Heart left ventricle (tissue), 13 donors: ENCODE measurements at regions not wholly inside any gene's neighbourhood (a gene's known extent, or its start where the extent isn't known, plus 50 kb on each side); places are given as distances from the start of the nearest gene placed in this dataset.
"Not testable (repeated sequence)": the region's sequence is repeated elsewhere in the genome, so short reads cannot be mapped to it uniquely, and the experiment has no call there.

Source experiments
- POLR2A ChIP-seq, 2 donors: fragments of 450-650 bp; IDR thresholded peaks; one replicate each; pipeline ENCODE4 v1.6.1; 2017; ENCODE audit warnings: antibody characterized with exemption in 2 of 2, mild to moderate bottlenecking in 2 of 2, moderate library complexity in 2 of 2
- TF ChIP-seq, protein P1 (sequence below), 12 donors: fragments of 200-600 bp; sonication (generic) in 4 of 12; IDR thresholded peaks; one replicate each; pipeline versions ENCODE4 v1.5.0 to v1.8.0; 2018 to 2022; ENCODE audit warnings: antibody characterized with exemption in 12 of 12, mild to moderate bottlenecking in 5 of 12
- donor health status: ischemic (EF 13 %, LVEDD 7.1; RV severe dilation, severe dysfunction).
- donor health status: DM: no; HTN: yes; CAD: no.
- donor health status: DM: no; HTN: no; CAD: no.
- donor health status: ischemic (EF 25% LVEDD 6.9; RV normal size, moderate dysfunction).
- donor health status: ischemic (EF 25% LVEDD 5.7; RV mildly dilated, moderate dysfunction).
- donor health status: ischemic (EF 35%, LVEDD 5.7; RV mildly dilated, moderate dysfunction).
- donor health status: nonischemic (EF 11% LVEDD 7.7; RV severe dilation, severe dysfunction).
- donor health status: DM: yes; HTN: yes; CAD: no.
- donor health status: PGD.
- donor health status: ischemic (EF 29% LVEDD 5.4; RV normal size, mild dysfunction).
- donor health status: nonischemic (EF 23%, LVEDD 6.1; RV moderate dilation, normal function).

DNA sequence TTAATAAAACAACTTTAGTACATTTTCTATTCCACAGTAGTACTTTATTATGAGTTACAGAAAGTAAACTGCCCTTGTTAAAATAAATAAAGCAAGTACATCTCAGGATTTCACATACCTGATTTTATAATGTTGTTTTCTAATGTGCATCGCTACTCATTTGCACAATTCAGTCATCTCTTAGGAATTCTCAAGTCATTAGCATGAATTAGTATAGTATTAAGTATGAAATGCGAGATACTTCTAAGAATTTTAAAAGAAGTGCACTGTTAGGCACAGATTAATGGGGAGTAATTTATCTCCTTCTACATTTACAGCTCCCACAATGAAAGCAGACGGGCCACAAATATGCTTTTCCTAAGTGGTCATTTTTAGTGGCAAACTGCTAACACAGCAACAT lies 193.7 kb upstream of the FAM174A start:
- TF ChIP-seq, protein P1, sequence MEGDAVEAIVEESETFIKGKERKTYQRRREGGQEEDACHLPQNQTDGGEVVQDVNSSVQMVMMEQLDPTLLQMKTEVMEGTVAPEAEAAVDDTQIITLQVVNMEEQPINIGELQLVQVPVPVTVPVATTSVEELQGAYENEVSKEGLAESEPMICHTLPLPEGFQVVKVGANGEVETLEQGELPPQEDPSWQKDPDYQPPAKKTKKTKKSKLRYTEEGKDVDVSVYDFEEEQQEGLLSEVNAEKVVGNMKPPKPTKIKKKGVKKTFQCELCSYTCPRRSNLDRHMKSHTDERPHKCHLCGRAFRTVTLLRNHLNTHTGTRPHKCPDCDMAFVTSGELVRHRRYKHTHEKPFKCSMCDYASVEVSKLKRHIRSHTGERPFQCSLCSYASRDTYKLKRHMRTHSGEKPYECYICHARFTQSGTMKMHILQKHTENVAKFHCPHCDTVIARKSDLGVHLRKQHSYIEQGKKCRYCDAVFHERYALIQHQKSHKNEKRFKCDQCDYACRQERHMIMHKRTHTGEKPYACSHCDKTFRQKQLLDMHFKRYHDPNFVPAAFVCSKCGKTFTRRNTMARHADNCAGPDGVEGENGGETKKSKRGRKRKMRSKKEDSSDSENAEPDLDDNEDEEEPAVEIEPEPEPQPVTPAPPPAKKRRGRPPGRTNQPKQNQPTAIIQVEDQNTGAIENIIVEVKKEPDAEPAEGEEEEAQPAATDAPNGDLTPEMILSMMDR (IDR thresholded peaks at IDR 0.05): not testable (repeated sequence)
- not testable (repeated sequence) for TF ChIP-seq POLR2A (IDR thresholded peaks at IDR 0.05)
